SH-SY5Y (cell line): ENCODE measurements at regions not wholly inside any gene's neighbourhood (a gene's known extent, or its start where the extent isn't known, plus 50 kb on each side); places are given as distances from the start of the nearest gene placed in this dataset.

Experiments used
- GATA2 ChIP-seq: IDR thresholded peaks from 2 replicates; pipeline ENCODE4 v1.6.1; 2011; ENCODE audit warnings: mild to moderate bottlenecking, low read depth, low read length
- GATA3 ChIP-seq: IDR thresholded peaks from 2 replicates; pipeline ENCODE4 v1.6.1; 2011; ENCODE audit warnings: low read depth, mild to moderate bottlenecking, low read length, moderate library complexity

DNA sequence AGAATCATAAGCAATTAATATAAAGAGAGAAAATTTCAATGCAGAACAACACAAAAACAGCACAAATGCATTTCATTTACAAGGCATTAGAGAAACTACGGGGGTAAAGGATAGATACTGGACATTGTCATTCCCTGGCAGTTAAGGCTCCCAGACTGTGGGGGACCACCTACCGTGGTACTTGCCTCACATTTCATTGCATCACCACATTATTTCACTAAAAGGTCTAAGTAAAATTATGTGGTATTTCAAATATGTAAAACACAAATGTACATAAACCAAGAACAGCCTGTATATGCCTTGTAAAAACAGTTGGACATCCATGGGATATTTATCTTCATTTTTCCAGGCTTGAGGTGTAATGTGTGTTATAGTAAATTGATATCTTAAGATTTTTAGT, 571.2 kb upstream of the ZNF462 start:
- no peak for TF ChIP-seq GATA3
- TF ChIP-seq GATA2 = no peak
